ENCODE measurements at regions not wholly inside any gene's neighbourhood (a gene's known extent, or its start where the extent isn't known, plus 50 kb on each side); places are given as distances from the start of the nearest gene placed in this dataset.

DNA sequence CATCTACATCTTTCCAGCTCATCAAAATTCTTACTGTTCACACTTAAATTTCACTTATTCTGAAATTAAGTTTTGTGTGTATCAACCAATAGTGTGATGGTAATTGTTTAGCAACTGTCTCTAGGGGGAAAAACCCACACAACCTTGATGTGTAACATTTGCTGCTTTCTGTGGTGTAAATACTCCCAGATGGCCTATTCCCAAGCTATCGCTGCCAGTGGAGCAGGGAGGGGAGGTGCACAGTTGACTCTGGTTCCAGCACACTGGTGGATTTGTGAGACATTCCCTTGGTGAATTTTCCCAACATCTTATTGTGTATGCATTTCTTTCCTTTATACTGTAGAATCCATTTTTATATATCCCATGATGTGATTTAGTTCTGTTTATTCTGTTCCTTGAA, 275.9 kb upstream of the SHH start:
- no peak for DNase-seq

DNA sequence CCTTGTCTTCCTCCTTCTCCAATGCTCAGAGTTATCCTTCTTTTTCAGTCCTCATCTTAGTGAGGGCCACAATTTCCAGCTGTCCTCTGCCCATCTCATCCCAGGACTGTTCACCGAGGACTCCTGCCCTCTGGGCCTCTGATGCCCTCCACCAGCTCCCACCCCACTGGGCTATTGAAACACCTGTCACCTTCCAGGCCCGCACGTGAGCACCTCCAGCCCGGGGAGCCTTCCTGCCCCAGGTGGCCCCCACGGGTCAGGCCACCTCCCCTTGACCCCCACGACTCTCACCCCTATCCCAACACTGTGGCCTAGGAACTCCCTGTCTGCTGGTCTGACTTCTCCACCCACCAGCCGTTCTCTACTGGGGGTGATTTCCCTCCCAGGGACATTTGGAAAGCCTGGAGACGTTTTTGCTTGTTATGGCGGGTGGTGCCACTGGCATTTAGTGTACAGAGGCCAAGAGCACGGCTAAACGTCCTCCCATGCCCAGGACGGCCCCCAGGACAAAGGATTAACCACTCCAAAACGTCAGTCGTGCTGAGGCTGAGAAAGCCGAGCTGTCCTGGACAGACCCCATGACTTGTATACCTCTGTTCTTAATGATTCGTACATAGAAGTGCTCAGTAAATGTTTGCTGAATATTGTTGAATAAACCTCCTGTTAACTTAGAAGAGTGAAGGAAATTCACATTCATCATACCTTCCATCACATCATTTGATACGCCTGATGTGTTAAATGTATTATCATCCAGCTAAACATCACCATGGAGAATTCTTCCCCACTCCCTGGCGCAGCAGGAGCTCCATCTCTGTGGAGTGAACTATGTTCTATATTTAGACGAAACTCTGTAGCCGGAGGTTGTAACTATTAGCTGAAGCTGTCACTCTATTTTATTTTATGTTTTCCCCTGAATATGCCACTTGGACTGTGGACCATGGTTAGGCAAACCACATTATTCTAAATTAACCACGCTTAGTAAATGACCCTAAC, 270.1 kb upstream of the SHH start:
- no peak for DNase-seq

DNA sequence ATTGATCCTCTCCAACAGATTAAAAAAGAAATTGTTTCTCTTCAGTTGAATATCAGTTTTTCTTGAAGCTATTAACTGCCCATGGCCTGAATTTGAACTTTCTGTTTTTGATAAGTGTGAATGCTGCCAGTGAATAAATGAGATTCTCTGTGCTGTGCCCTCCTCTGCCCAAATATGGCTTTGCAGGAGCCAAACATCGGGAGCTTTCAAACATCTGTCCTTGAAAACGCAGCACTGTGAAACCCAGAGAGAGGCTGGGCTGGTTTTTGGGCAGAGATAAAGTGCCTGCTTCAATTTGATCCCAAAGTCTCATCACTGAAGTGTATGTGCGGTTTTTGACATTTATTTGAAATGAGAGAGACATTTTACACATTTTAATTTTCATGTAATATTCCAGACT, 268.3 kb upstream of the SHH start:
- no peak for DNase-seq

DNA sequence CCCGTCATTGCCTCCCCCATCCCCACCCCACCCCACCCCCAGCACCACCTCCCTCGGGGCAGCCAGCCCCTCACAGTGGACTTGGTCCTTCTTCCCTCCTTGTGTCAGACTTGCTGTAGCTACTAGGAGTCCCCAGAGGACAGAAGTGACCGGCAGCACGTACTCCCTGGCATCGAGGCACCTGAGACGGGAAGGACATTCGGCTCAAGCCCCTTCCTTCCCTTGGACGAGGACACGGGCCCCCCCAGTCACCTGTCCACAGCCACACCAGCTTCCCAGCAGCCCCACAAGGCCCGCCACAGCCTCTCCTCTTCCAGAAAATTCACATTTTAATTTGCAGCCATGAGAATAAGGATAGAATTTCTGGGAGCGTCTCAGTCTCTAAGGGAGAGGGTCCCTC, 267.8 kb upstream of the SHH start:
- DNase-seq, result no peak

DNA sequence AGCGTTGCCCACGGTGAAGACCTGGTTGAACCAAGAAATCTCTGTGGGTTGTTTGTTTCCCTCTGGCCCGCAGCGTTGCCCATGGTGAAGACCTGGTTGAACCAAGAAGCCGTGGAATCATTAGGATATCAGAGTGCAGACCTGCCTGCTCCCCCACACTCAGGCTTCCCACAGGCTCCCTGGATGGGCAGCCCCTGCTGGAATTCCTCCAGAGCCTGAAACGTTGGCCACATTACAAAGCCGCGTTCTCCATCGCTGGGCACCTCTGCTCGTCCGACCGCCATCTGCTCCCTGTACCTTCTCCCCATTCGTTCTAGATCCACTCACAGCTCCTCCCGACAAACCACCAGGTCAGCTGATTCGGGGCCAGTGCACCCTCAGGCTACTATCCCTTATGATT, 266.9 kb upstream of the SHH start:
- DNase-seq, result no peak

DNA sequence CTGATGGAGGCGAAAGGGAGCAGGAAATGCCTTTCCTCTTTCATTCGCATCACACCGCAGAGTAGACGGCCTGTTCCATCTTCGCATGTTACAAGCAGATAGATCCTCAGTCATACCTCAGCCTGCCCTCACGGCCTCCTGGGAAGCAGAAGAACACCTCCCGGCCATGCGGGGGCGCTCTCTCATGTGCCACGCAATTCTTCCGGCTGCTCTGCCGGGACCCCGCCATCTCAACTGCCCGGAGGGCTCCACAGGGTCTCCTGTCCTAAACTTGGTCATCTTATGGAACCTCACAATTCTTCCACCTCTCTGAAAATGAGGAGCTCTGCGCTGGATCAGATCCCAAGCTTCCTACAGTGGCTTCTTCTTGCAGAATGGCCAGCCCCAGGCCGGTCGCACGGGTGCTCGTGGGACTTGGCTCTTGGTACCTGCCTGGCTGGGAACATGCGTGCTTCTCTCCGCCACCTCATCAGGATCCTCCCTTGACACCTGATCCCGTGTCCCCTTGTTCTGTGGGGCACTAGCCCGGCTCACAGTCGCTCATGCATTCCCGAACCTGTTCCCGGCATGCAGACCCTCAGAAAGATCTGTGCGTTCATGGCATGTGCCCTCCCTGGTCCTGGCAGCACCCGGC, 262.8 kb upstream of the SHH start:
- DNase-seq, result no peak

DNA sequence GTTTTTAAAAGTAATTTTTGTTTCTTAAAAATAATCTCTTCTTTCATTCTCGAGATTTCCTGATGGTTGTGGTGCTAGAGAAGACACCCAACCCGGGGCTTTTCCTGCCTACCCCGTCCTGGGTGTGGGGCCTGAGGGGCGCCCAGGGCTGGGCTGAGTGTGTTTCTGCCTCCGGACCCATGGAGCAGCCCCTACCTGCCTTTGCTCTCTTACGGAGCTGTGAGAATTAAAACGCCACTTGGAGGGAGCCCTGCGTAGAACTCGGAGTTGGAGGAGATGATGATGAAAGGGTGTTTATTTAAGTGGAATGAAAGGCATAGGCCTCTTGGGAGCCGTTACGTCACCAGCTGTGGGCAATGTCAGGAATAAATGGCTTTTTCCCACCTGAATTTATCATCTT, 261.8 kb upstream of the SHH start:
- no peak for DNase-seq

DNA sequence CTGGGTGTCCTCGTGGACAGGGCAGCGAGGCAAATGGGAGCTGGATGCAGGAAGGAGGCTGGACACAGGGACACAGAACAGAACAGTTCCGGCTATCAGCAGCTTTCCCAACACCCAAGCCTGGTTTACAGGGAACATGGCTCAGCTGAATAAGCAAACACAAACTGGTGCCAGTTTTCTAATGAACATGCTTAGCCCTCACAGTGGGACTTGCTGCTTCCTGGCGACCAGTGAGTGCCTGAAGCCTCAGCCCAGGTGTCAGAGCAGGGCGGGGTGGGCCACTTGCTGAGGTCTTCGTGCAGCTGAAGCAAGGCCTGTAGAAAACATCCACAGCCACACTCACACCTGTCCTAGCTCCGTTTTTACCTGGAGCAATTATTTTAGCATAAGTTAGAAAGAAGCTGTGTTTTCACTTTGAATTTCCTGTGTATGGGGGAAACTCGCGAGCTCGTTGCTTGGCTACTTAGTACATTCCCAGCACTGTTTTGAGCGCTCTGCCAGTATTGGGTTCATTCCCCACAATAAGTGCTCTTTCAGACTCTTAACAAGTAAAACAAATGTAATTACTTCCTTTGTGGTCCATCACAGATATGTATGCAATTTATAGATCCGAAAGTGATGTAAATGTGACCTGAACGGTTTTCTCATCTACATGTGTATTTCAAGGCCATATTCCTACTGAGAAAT, 261.2 kb upstream of the SHH start:
- no peak for DNase-seq

DNA sequence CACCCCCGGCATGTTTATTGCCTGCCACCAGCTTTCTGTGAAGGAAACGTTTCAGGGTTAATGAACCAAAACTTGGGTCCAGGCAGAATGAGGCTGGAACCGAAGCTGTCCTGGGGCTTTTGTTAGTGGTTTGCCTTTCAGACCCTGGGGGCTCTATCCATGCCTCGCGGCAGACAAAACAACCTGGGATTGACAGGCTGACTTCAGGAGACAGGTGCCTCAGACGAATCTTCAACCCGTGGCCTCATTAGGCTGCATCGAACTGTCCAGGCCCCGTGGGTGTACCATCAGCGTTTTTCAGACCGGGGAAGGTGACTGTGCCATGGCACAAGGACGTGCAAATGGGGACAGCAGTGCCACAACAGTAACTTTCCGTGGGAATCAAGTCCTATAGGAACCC, 259.3 kb upstream of the SHH start:
- no peak for DNase-seq

DNA sequence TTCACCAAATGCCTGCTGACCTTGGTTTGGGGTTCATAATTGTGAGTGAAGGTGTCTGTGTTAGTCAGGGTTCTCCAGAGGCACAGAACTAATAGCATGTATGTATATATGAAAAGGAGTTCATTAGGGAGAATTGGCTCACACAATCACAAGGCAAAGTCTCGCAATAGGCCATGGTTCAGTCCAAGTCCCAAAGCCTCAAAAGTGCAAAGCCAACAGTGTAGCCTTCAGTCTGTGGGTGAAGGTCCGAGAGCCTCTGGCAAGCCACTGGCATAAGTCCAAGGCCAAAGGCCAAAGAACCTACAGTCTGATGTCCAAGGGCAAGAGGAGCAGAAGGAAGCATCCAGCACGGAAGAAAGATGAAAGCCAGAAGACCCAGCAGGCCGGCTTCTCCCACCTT, 257.6 kb upstream of the SHH start:
- no peak for DNase-seq

DNA sequence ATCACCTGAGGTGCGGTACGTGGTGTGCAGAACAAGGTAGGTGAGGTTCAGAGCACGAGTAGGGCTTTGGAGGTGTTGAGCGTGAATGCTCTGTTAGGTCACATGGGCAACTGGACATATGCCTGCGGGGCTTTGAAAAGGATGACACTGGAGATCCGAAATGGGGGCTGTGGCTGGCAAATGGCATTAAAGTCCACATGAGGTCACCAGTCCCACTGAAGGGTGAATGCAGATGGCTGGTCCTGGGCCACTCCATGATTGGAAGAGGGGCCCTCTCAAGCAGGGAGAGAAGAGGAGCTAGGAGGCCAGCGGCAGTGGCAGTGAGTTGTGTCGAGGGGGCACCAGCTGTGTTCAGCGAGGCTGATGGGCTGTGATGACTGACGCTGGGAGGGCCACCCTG, 254.9 kb upstream of the SHH start:
- DNase-seq, result no peak

DNA sequence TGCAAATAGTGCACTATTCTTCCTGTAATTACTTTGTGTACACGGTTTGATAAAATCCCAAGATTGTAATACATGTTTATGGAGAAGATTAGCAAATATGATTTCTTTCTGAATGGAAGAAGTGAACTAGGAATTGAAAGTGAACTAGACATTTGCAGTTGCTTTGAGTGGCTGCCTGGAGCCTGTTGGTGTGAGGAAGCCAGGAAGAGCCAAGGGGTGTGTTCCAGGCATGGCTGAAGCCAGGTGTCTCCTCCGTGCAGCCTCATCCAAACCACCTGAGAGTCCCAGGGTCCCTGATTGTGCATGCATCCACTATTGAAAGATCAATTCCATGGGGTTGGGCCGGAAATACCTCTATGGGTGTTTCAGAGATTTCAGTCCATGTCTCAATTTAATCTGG, 253.1 kb upstream of the SHH start:
- DNase-seq, result no peak

DNA sequence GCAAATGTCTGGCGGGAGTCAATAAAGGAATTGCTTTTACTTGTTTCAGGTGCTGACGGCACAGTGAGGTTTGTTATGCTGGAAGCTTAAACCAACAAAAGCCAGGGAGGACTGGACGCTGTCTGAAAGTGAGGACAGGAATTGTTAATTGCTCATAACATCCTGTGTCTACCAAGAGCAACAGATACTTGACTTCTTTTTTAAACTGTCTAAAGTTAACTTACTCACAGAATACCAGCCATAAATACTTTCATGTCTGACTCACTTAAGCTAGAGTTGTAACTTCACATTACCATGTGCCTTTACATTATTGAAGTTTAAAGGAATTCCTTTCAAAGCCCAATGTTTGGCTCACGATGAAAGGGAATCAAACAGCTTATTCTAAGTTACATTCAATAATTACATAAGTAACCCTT, 252.7 kb upstream of the SHH start:
- DNase-seq, result no peak

DNA sequence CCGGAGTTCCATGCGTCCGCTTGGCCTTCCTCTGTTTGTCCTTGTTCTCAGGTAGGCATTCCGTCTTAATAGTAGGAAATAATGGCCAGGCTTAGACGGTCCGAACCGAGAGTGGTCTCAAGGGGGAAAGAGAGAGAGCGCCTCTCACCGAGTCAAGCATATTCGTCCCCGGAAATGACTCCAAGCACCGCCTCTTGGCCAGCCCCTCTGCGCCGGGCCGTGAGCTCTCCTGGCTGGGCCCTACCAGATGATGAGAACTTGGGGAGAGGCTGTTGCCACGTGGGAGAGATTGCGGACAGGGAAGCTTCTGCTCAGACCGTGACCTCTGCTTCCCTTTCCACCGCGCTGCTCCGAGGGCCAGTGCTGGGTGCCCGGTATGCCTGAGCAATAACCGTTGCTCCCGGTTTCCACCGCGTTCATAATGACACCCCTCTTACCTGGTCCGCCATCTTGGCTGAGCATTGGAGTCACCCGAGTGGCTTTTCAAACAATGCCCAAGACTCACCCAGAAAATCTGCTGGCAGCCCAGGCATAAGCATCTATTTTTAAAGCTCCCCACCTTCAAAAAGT, 251.1 kb upstream of the SHH start:
- DNase-seq, result no peak

DNA sequence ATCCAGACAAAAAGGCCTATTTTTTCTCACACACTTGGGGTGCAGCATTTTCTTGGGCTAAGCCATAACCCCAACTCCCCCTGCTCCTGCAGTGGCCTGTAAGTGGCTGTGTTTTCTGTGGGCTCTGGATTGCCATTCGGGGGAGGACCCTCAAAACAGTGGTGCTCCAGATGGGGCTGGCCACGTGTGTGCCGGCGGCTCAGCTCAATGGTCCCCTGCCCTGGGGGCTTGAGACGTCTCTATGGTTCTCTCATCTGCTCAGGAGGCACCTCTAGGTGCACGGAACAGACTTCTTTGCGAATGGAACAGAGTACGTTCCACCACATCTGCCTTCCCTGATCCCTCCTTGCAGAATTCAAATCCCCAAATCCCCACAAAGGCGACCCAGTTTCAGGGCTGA, 250.0 kb upstream of the SHH start:
- no peak for DNase-seq

DNA sequence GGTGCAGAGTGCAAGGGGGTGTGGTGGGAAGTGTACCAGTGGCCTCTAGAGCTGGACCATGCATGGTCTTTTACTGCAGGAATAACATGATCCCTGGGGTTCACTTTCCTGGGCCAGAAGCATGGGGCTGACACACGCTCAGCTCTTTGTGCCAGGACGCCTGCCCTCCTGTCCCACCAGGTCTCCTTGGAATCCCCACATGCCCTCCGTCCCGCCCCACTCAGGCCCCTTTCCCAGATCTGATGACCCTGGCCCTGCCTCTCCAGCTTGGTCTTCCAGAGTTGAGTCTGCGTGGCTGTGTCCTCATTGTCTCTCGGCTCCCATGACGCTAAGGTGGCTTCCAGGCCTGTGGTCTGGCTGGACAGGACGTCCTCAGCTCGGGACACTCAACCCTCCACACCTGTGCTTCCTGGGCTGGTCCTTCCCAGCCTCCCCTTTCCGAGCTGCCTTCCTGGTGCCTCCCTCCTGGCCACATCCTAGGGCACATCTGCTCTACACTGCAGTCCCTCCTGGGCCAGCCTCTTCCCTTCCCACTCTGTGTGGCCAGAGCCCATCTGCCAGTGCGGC, 249.5 kb upstream of the SHH start:
- DNase-seq, result no peak

DNA sequence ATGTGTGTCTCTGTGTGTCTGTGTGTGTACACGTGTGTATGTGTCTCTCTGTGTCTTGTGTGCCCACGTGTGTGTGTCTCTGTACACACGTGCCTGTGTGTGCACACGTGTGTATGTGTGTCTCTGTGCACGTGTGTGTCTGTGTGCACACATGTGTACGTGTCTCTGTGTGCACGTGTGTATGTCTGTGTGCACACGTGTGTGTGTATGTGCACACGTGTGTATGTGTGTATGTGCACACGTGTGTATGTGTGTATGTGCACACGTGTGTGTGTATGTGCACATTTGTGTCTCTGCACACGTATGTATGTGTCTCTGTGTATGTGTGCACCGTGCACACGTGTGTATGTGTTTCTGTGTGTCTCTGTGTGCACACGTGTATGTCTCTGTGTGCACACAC, 248.7 kb upstream of the SHH start:
- DNase-seq, result no peak

DNA sequence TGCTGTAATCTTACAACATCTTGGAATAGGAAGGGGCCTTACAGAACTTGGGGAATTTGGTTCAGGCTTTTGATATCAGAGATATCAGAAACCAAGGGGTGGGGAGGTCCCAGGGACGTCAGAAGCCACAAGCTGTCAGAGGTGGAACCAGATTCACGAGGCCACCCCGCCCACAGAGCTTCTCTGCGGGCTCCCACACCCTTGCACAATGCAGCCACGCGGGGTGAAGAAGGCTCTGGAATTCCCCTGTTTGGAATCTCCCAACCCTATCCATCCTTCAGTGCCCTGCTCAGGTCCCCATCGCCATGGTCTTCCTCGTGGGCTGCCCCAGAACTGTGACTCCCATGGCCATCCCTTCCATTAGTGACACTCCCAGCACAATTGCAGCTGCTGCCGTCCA, 247.1 kb upstream of the SHH start:
- no peak for DNase-seq

DNA sequence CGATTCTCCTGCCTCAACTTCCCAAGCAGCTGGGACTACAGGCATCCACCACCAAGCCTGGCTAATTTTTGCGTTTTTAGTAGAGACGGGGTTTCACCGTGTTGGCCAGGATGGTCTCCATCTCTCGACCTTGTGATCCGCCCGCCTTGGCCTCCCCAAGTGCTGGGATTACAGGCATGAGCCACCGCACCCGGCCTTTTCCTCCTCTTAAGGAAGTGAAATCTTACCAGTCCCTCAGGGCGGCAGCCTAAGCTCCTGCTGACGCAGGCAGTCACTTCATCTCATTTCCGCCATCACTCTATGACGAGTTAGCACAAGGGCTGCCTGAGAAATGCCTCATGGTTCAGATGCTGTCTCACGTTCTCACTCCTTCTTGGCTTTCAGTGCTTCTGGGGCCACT, 246.0 kb upstream of the SHH start:
- DNase-seq, result no peak

DNA sequence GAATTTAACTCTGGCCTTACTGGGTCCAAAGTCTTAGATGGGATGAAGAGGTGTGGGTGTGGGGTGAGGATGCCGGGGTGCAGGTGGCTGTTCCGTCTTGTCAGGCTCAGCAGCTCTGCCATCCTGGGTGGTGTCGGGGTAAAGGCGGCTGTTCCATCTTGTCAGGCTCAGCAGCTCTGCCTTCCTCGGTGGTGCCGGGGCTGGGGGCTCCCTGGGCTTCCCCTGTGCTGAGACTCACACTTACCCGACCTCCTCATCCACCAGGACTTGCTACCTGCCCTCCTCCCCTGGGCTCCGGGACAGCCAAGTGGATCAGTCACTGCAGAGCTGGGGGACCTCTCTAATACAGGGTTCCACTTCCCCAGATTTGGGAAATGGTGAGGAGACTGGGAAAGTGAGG, 244.3 kb upstream of the SHH start:
- no peak for DNase-seq

DNA sequence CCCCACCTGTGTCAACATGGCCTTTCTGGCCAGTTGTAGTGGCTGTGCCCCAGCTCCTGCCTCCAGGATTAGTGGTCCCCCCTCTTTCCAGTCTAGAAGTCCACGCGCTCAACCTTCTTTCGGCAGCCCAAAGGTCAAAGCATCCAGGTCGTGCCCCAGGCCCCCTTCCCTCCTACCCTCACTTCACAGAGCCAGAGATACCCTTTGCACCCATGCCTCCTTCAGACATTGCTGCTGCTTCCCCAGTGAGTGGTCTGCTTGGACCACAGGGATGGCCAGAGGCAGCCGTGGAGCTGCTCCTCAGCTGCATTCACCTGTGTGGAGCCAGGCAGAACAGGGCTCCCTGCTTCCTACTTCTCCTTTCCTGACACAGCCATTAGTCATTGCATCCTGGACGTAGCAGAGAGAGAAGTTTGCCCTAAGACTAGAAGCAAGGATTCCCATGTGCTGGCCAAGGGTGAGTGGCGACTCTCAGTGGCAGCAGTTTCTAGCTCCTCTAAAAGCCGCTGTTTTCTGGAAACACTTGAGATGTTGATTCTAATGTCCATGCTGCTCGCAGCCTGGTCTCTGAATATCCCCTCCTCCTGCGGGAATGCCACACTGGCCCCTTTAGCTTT, 243.1 kb upstream of the SHH start:
- DNase-seq, result no peak

DNA sequence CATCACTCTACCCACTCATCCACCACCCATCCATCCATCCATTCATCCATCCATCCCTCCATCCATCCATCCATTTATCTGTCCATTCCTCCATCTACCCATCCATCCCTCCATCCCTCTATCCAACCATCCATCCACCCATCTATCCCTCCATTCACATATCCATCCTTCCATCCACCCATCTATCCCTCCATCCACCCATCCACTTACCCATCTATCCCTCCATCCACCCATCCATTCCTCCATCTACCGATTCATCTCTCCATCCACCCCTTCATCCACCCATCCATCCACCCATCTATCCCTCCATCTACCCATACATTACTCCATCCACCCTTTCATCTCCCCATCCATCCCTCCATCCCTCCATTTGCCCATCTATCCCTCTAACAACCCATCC, 239.6 kb upstream of the SHH start:
- DNase-seq, result no peak
